Esophagus squamous epithelium (tissue), 5 donors: ENCODE measurements at regions not wholly inside any gene's neighbourhood (a gene's known extent, or its start where the extent isn't known, plus 50 kb on each side); places are given as distances from the start of the nearest gene placed in this dataset.

Experiments
- DNase-seq: peaks from one replicate; lab custom pipeline; 2025; lab: John Stamatoyannopoulos, UW
- H3K27ac ChIP-seq, 4 donors: fragments of 200-600 bp; sonication (generic); one replicate each; pipeline ENCODE4 v1.5.1; 2016 to 2019; ENCODE audit warnings: mild to moderate bottlenecking in 1 of 4
- H3K27me3 ChIP-seq, 4 donors: fragments of 200-600 bp; sonication (generic); 1 replicate in 3 of 4; 2 replicates in 1 of 4; pipeline versions ENCODE4 v1.5.1 to v1.6.0; 2017 to 2021; ENCODE audit warnings: antibody characterized with exemption in 1 of 4
- H3K36me3 ChIP-seq, 3 donors: fragments of 200-600 bp; sonication (generic); one replicate each; pipeline ENCODE4 v1.5.1; 2016 to 2019
- H3K4me1 ChIP-seq, 3 donors: fragments of 200-600 bp; sonication (generic); one replicate each; pipeline ENCODE4 v1.5.1; 2017 to 2019
- H3K4me3 ChIP-seq, 4 donors: fragments of 200-600 bp; sonication (generic); 1 replicate in 3 of 4; 2 replicates in 1 of 4; pipeline ENCODE4 v1.5.1; 2016 to 2019; ENCODE audit warnings: mild to moderate bottlenecking in 2 of 4, moderate library complexity in 1 of 4
- H3K9me3 ChIP-seq, 3 donors: fragments of 200-600 bp; sonication (generic); one replicate each; pipeline ENCODE4 v1.5.1; 2016 to 2019
- CTCF ChIP-seq, 6 experiments: fragments of 450-650 bp in 4 of 6; fragments of 200-600 bp in 2 of 6; sonication (generic) in 2 of 6; IDR thresholded peaks; one replicate each; pipeline ENCODE4 v1.5.1; 2016 to 2019; ENCODE audit warnings: antibody characterized with exemption in 6 of 6, mild to moderate bottlenecking in 4 of 6, moderate library complexity in 4 of 6
- POLR2A ChIP-seq, 4 donors: fragments of 450-650 bp; IDR thresholded peaks; one replicate each; pipeline ENCODE4 v1.6.1; 2017; ENCODE audit warnings: antibody characterized with exemption in 4 of 4, mild to moderate bottlenecking in 4 of 4, moderate library complexity in 3 of 4
- WGBS, 2 donors: methylation state at CpG; one replicate each; pipeline ENCODE4 v1.1.5; 2018; 5-methylcytosine and 5-hydroxymethylcytosine counted together
- intact Hi-C: fragments of 100-400 bp; cut with DNase I; formaldehyde crosslinking; loops from one replicate; pipeline ENCODE4 v1.15.0; 2022
- donor health status: DM: yes; HTN: yes; CAD: no.

DNA sequence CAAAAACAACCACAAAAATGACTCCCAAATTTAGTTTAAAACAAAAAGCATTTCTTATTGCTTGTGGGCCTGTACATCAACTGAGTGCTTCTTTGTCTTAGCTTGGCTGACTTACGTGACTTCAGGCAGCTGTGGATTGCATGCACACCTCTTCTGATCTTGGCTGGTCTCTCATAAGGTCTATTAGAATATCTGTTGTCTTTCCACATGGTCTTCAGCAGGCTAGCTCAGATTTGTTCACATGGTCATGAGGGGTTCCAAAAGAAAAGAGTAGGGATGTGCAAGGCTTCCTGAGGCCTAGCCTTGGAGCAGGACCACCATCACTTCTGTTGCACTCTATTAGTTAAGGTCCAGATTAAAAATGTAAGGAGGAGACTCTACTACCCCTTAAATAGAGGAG, 120.1 kb downstream of the LRRC70 start:
- TF ChIP-seq CTCF (IDR thresholded peaks at IDR 0.05), result no peak
- no peak for TF ChIP-seq POLR2A (IDR thresholded peaks at IDR 0.05)

GRCh38 chr5:62695274-62695673, 116.7 kb downstream of the LRRC70 start:
- Histone ChIP-seq H3K27ac (no peak overlapping the region), H3K4me1 (peaks cover 0 to 21% (median 10%) of the 10 kb centered on the region in 3 donors), H3K9me3 (no peaks in the 10 kb centered on the region), H3K36me3 (no peaks in the 10 kb centered on the region), H3K4me3 (no peak overlapping the region), H3K27me3 (no peaks in the 10 kb centered on the region)
- intact Hi-C loops, result no loop called here
- TF ChIP-seq POLR2A (IDR thresholded peaks at IDR 0.05) (no peak), CTCF (IDR thresholded peaks at IDR 0.05) (no peak)
- no peak for DNase-seq
- 89 to 100% methylated on average over 3 of the region's 3 CpGs for WGBS, 2 donors

More for the DNA sequence above, 120.1 kb downstream of the LRRC70 start:
- H3K27me3 ChIP-seq, result no peaks in the 10 kb centered on the region
- no peak overlapping the region for H3K27ac ChIP-seq
- H3K4me3 ChIP-seq, result no peak overlapping the region
- no peaks in the 10 kb centered on the region for H3K36me3 ChIP-seq
- no peaks in the 10 kb centered on the region for H3K4me1 ChIP-seq
- intact Hi-C loops, result no loop called here
- no peak for DNase-seq
- H3K9me3 ChIP-seq, result no peaks in the 10 kb centered on the region
- WGBS, 2 donors, result 50 to 88% methylated on average over 1 of the region's 1 CpG

- intact Hi-C loops, result no loop called here
- 78 to 81% methylated on average over 4 to 5 of the region's 5 CpGs for WGBS, 2 donors
- Histone ChIP-seq H3K4me1 (peaks cover 0 to 30% (median 15%) of the 10 kb centered on the region in 3 donors), H3K4me3 (no peak overlapping the region), H3K27ac (no peak overlapping the region), H3K9me3 (no peaks in the 10 kb centered on the region), H3K36me3 (no peaks in the 10 kb centered on the region), H3K27me3 (no peaks in the 10 kb centered on the region)
- no peak for DNase-seq
- TF ChIP-seq CTCF (IDR thresholded peaks at IDR 0.05) (no peak), POLR2A (IDR thresholded peaks at IDR 0.05) (no peak)
Measured at GRCh38 chr5:62692946-62693713, 114.5 kb downstream of the LRRC70 start.

DNA sequence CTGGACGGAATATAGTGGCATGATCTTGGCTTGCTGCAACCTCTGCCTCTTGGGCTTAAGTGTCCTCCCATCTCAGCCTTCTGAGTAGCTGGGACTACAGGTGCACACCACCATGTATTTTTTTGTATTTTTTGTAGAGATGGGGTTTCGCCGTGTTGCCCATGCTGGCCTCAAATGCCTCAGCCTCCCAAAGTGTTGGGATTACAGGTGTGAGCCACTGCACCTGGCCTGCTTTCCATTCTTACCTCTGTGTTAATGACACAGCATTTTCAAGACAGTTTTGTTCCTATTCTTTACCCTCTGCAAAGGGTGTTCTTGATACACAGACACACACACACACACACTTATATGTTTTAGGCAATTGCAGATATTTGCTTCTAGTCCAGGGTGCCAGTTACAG, 113.3 kb downstream of the LRRC70 start:
- TF ChIP-seq CTCF (IDR thresholded peaks at IDR 0.05) (no peak), POLR2A (IDR thresholded peaks at IDR 0.05) (no peak)
- H3K36me3 ChIP-seq, result no peaks in the 10 kb centered on the region
- no peak overlapping the region for H3K4me3 ChIP-seq
- intact Hi-C loops, result no loop called here
- DNase-seq, result no peak
- no peaks in the 10 kb centered on the region for H3K27me3 ChIP-seq
- peaks cover 0 to 30% (median 15%) of the 10 kb centered on the region in 3 donors for H3K4me1 ChIP-seq
- H3K27ac ChIP-seq, result peak overlapping the region in 1 of 4 donors; percentile 54
- WGBS, 2 donors, result 82 to 93% methylated on average over 3 of the region's 3 CpGs
- H3K9me3 ChIP-seq, result no peaks in the 10 kb centered on the region

GRCh38 chr5:62690421-62690820, 111.8 kb downstream of the LRRC70 start:
- H3K27ac ChIP-seq, result peak overlapping the region; percentile 28 to 61 (median 50)
- H3K9me3 ChIP-seq, result no peaks in the 10 kb centered on the region
- H3K27me3 ChIP-seq, result no peaks in the 10 kb centered on the region
- 20 to 86% methylated on average over 1 to 6 of the region's 6 CpGs for WGBS, 2 donors
- intact Hi-C loops, result no loop called here
- no peak overlapping the region for H3K4me3 ChIP-seq
- peaks cover 0 to 38% (median 15%) of the 10 kb centered on the region in 3 donors for H3K4me1 ChIP-seq
- no peak for TF ChIP-seq POLR2A (IDR thresholded peaks at IDR 0.05)
- TF ChIP-seq CTCF (IDR thresholded peaks at IDR 0.05), result no peak
- no peaks in the 10 kb centered on the region for H3K36me3 ChIP-seq
- DNase-seq, result no peak
